HL-60 (cell line): ENCODE measurements at regions not wholly inside any gene's neighbourhood (a gene's known extent, or its start where the extent isn't known, plus 50 kb on each side); places are given as distances from the start of the nearest gene placed in this dataset.

ENCODE experiments used
- POLR2AphosphoS5 ChIP-seq: IDR thresholded peaks from 2 replicates; pipeline ENCODE4 v1.6.1; 2012; ENCODE audit warnings: low read depth
- TF ChIP-seq, protein P1 (sequence below): IDR thresholded peaks from one replicate; pipeline ENCODE4 v1.5.1; 2011; ENCODE audit warnings: low read length, control low read depth, inconsistent platforms; ENCODE audit not compliant: insufficient read depth
- TF ChIP-seq, protein P2 (sequence below): IDR thresholded peaks from 2 replicates; pipeline ENCODE4 v1.6.1; 2012; ENCODE audit warnings: low read depth; ENCODE audit not compliant: insufficient replicate concordance

DNA sequence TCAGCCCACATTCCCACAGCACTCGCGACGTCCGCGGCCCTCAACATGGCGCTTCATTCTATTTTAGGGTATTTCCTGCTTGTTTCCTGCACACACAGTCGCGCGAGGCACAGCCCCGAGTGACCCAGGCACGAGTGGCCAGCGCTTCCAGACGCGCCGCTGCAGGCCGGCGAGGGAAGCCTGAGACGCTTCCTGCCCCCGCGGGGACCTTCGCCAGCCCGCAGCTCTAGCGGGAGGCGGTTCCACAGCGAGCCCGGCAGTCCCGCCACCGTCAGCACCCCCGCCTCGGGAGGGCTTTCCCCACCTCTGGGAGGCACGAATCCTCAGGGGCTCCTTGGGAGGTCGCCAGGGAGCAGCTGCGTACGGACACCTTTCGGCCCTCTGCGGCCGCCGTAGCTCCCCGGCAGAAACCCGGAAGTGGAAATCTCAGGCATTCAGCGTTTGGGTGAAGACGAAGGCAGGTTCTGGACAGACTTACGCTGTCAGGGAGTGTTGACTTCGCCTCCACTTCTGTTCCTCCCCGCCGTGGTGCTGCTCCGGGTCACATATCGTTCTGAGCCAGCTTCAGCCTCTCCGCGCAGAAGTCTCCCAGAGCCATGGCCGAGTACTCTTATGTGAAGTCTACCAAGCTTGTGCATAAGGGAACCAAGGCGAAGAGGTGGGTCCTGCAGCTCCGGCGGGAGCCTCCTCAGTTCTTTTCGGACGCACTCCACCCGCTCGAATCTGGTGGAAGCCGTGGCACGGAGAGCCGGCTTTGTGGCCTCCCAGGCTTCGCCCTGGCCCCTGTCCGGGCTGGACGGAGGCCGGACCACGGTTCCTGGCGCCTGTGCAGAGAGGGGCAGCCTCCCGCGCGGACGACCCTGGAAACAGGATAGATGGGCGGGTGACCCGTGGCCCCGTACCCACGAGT lies 2925.9 kb upstream of the OR11H1 start:
- TF ChIP-seq, protein P1, sequence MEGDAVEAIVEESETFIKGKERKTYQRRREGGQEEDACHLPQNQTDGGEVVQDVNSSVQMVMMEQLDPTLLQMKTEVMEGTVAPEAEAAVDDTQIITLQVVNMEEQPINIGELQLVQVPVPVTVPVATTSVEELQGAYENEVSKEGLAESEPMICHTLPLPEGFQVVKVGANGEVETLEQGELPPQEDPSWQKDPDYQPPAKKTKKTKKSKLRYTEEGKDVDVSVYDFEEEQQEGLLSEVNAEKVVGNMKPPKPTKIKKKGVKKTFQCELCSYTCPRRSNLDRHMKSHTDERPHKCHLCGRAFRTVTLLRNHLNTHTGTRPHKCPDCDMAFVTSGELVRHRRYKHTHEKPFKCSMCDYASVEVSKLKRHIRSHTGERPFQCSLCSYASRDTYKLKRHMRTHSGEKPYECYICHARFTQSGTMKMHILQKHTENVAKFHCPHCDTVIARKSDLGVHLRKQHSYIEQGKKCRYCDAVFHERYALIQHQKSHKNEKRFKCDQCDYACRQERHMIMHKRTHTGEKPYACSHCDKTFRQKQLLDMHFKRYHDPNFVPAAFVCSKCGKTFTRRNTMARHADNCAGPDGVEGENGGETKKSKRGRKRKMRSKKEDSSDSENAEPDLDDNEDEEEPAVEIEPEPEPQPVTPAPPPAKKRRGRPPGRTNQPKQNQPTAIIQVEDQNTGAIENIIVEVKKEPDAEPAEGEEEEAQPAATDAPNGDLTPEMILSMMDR = no peak
- no peak for TF ChIP-seq POLR2AphosphoS5
- TF ChIP-seq, protein P2, sequence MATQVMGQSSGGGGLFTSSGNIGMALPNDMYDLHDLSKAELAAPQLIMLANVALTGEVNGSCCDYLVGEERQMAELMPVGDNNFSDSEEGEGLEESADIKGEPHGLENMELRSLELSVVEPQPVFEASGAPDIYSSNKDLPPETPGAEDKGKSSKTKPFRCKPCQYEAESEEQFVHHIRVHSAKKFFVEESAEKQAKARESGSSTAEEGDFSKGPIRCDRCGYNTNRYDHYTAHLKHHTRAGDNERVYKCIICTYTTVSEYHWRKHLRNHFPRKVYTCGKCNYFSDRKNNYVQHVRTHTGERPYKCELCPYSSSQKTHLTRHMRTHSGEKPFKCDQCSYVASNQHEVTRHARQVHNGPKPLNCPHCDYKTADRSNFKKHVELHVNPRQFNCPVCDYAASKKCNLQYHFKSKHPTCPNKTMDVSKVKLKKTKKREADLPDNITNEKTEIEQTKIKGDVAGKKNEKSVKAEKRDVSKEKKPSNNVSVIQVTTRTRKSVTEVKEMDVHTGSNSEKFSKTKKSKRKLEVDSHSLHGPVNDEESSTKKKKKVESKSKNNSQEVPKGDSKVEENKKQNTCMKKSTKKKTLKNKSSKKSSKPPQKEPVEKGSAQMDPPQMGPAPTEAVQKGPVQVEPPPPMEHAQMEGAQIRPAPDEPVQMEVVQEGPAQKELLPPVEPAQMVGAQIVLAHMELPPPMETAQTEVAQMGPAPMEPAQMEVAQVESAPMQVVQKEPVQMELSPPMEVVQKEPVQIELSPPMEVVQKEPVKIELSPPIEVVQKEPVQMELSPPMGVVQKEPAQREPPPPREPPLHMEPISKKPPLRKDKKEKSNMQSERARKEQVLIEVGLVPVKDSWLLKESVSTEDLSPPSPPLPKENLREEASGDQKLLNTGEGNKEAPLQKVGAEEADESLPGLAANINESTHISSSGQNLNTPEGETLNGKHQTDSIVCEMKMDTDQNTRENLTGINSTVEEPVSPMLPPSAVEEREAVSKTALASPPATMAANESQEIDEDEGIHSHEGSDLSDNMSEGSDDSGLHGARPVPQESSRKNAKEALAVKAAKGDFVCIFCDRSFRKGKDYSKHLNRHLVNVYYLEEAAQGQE = no peak
